GM12874 (cell line): ENCODE measurements at regions not wholly inside any gene's neighbourhood (a gene's known extent, or its start where the extent isn't known, plus 50 kb on each side); places are given as distances from the start of the nearest gene placed in this dataset.

Source experiments
- TF ChIP-seq, protein P1 (sequence below): IDR thresholded peaks from 2 replicates; pipeline ENCODE4 v1.5.1; 2011; ENCODE audit warnings: low read depth, mild to moderate bottlenecking, control low read depth, low read length, moderate library complexity; ENCODE audit not compliant: insufficient read depth

DNA sequence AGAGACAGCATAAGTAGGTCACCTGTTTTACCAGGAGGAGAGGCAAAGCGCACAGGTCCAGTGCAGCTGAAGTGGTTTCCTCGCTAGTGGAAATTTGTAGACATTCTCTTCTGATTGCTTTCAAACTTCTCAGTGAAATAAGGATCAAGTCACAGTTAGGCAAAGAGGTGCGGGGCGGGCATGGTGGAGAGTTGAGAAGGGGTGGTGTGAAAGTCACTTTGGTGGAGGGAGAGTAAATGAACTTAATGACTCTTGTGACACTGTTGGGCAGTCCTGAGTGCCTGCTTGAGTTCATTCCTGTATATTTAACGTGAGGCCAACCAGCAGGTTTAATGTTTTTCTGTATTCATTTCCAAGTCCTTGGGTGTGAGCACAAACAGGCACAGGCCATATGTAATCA lies 235.6 kb downstream of the TRIML1 start:
- TF ChIP-seq, protein P1, sequence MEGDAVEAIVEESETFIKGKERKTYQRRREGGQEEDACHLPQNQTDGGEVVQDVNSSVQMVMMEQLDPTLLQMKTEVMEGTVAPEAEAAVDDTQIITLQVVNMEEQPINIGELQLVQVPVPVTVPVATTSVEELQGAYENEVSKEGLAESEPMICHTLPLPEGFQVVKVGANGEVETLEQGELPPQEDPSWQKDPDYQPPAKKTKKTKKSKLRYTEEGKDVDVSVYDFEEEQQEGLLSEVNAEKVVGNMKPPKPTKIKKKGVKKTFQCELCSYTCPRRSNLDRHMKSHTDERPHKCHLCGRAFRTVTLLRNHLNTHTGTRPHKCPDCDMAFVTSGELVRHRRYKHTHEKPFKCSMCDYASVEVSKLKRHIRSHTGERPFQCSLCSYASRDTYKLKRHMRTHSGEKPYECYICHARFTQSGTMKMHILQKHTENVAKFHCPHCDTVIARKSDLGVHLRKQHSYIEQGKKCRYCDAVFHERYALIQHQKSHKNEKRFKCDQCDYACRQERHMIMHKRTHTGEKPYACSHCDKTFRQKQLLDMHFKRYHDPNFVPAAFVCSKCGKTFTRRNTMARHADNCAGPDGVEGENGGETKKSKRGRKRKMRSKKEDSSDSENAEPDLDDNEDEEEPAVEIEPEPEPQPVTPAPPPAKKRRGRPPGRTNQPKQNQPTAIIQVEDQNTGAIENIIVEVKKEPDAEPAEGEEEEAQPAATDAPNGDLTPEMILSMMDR = no peak

DNA sequence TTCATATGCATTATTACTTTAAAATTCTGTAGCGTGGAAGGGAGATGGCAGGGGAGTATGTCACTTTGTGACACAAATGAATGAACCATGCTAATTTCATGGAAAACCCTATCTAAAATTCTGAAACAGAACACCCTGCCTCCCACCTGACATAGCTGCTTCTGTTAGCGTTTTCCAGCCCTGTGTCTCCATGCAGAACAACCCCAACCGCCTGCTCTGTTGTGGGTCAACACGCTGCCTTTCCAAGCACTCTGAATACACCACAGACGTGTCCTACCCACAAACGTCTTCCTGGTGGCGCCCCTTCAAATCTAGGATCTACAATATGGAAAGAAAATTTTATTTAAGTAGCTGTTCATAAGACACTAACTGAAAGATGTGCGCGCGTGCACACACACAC lies 238.6 kb downstream of the TRIML1 start:
- TF ChIP-seq, protein P1 = no peak

DNA sequence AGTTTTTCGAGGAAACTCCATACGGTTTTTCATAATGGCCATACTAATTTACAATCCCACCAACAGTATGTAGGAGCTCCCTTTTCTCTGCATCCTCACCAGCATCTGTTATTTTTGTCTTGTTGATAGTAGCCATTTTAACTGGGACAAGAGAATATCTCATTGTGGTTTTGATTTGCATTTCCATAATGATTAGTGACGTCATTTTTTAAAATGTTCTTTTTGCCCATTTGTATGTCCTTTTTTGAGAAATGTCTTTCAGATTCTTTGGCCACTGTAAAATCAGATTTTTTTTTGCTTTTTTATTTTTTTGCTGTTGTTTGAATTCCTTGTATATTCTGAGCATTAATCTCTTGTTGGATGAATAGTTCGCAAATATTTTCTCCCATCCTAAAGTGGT lies 243.9 kb downstream of the TRIML1 start:
- TF ChIP-seq, protein P1 = no peak

DNA sequence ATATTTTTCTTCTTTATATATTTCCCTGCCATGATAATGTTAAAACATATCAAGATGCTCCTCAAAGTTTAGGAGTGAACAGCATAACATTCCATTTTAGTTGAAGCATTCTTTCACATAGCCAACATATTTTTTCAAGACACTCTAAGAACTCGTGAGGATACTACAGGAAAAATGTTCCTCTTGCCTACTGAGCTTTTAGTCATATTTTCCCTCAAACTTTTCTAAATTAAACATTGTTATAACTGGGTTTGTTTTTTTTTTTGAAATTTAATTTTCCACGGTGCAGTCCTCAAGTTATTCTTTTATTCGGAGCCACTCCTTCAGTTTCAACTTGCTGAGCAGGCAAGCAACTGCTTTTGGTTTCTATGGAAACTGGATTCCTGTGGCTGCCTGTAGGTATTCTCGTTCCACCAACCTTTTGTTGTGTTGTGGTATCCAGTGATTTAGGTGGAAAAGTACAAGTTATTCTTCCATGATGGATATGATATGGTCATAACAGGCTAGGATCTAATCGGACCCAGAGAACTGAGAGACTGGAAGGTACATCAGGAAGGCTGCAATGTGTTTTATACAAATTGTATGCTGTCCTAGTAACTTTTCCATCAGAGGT lies 248.0 kb downstream of the TRIML1 start:
- TF ChIP-seq, protein P1 = no peak

DNA sequence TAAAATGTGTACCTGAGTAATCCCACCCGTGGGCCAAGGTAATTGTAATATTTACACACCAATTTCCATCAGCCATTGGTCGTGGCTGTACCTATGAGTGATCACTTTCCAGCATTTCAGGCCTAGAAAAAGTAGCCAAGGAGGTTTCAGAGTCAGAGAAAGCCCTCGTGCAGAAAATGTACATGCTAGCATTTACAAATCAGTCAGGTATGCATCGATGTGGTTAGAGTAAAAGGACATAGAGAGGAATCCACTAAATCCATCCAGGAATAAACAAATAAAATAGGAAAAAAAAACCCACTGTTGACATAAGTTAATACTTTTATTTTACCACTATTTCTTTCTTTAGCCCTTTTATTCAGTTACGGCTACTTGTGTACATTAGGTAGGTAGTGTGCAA lies 256.8 kb downstream of the TRIML1 start:
- TF ChIP-seq, protein P1 = no peak

DNA sequence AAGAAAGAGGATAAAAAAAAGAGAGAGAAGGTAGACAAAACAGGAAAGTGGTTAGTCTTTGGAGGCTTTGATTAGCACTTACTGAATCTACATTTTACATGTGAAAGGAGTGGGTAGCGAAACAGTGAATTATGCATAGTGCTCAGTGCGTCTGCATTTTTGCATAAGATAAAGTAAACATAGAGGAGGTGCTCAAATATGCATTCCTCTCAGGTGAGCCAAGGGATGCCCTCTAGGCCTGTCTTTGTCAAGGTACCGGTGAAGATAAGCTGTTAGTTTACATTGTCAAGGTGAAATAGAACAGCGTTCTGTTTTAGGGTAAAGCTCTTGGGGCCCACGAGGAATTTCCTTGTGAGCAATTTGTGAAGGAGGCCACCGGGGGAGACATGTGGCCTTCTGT lies 260.6 kb downstream of the TRIML1 start:
- TF ChIP-seq, protein P1 = no peak

DNA sequence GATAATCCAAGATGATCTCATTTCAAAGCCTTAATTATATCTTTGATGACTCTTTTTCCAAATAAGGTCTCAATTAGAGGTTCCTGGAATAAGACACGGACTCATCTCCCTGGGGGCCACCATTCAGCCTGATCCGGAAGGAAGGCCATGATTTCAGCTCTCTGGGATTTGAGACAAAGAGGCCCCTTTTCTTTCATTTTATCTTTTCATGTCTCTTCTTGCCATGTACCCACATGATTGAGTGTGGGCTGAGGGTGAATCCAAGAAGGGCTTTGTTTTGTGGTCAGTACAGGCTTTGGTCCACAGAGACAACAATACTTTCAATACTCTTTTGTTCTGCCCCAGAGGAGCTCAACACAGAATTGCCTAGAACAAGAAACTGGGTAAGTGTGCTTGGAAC lies 261.2 kb downstream of the TRIML1 start:
- TF ChIP-seq, protein P1 = no peak

DNA sequence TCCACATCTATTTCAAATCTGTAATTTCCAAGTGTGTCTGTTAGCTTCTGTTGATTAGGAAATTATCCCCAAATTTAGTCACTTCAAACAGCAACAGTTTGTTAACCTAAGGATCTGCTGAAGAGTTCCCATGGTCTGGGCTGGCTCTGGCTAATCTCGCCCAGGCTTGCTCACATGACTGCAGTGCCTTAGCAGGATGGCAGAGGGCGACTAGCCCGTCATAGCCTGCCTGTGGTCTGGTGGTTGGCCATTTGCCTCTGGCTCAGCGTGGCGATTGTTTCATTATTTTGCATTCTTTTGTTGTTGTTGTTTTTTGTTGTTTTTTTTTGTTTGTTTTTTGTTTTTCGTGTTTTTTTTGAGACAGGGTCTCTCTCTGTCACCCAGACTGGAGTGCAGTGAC lies 264.0 kb downstream of the TRIML1 start:
- TF ChIP-seq, protein P1 = no peak
